HG02970 (cell line): ENCODE measurements at regions not wholly inside any gene's neighbourhood (a gene's known extent, or its start where the extent isn't known, plus 50 kb on each side); places are given as distances from the start of the nearest gene placed in this dataset.
A peak's percentile ranks its signal among the peaks of the same experiment; 100 is the strongest.

Experiments used
- ATAC-seq: cut with Tn5 transposase; IDR thresholded peaks from one replicate; pipeline ENCODE4 v1.9.1; 2021; ENCODE audit warnings: mild to moderate bottlenecking, moderate library complexity, moderate number of reproducible peaks; ENCODE audit not compliant: unreplicated experiment, low FRiP score

DNA sequence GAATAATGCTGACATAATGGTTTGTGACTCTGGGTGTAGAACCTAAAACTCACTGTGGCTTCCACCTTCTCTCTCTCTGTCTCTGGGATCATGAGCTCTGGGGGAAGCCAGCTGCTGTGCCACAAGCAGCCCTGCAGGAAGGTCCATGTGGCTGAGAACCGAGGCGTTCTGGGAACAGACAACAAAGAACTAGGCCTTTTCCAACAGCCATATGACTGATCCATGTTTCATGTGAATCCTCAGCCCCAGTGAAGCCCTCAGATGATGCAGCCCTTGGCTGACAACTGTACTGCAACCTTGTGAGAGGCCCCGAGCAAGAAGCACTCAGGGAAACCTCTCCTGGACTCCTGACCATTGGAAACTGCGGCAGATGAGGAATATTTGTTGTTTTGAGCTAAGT, 56.6 kb downstream of the HLA-G start:
- ATAC-seq: no peak

DNA sequence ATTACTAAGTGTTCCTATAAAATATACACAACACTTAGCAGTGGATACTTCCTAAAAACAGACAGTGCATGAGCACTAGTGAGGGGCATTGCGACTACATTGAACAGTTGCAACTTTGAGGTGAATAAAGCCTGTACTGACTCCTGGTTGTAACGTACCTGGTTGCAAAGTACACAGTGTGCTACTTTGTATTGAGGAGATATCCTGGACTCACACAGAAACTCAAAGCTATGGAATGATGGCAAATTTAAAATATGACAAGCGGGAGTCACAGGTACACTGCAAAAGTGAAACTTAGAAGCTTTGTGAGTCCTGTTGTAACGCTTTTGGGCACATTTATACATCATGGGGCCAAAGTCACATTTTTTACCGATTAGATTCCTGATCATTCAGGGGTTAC, 55.6 kb upstream of the HLA-A start:
- ATAC-seq: no peak

DNA sequence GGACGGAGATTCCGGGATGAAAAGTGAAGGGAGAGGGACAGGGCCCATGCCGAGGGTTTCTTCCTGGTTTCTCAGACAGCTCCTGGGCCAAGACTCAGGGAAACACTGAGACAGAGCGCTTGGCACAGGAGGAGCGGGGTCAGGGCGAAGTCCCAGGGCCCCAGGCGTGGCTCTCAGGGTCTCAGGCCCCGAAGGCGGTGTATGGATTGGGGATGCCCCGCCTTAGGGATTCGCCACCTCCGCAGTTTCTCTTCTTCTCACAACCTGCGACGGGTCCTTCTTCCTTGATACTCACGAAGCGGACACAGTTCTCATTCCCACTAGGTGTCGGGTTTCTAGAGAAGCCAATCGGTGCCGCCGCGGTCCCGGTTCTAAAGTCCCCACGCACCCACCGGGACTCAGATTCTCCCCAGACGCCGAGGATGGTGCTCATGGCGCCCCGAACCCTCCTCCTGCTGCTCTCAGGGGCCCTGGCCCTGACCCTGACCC, 55.0 kb upstream of the HLA-A start:
- ATAC-seq: peak; percentile 26

DNA sequence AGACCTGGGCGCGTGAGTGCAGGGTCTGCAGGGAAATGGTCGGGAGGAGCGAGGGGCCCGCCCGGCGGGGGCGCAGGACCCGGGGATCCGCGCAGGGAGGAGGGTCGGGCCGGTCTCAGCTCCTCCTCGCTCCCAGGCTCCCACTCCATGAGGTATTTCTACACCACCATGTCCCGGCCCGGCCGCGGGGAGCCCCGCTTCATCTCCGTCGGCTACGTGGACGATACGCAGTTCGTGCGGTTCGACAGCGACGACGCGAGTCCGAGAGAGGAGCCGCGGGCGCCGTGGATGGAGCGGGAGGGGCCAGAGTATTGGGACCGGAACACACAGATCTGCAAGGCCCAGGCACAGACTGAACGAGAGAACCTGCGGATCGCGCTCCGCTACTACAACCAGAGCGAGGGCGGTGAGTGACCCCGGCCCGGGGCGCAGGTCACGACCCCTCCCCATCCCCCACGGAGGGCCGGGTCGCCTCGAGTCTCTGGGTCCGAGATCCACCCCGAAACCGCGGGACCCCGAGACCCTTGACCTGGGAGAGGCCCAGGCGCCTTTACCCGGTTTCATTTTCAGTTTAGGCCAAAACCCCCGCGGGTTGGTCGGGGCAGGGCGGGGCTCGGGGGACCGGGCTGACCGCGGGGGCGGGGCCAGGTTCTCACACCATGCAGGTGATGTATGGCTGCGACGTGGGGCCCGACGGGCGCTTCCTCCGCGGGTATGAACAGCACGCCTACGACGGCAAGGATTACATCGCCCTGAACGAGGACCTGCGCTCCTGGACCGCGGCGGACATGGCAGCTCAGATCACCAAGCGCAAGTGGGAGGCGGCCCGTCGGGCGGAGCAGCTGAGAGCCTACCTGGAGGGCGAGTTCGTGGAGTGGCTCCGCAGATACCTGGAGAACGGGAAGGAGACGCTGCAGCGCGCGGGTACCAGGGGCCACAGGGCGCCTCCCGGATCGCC, 54.2 kb upstream of the HLA-A start:
- peak; percentile 78 for ATAC-seq
